Femur (tissue), 1 donor: ENCODE measurements at regions not wholly inside any gene's neighbourhood (a gene's known extent, or its start where the extent isn't known, plus 50 kb on each side); places are given as distances from the start of the nearest gene placed in this dataset.
A peak's percentile ranks its signal among the peaks of the same experiment; 100 is the strongest.

Experiments
- DNase-seq: peaks from one replicate; pipeline ENCODE4 v3.0.0-alpha.2; 2017

DNA sequence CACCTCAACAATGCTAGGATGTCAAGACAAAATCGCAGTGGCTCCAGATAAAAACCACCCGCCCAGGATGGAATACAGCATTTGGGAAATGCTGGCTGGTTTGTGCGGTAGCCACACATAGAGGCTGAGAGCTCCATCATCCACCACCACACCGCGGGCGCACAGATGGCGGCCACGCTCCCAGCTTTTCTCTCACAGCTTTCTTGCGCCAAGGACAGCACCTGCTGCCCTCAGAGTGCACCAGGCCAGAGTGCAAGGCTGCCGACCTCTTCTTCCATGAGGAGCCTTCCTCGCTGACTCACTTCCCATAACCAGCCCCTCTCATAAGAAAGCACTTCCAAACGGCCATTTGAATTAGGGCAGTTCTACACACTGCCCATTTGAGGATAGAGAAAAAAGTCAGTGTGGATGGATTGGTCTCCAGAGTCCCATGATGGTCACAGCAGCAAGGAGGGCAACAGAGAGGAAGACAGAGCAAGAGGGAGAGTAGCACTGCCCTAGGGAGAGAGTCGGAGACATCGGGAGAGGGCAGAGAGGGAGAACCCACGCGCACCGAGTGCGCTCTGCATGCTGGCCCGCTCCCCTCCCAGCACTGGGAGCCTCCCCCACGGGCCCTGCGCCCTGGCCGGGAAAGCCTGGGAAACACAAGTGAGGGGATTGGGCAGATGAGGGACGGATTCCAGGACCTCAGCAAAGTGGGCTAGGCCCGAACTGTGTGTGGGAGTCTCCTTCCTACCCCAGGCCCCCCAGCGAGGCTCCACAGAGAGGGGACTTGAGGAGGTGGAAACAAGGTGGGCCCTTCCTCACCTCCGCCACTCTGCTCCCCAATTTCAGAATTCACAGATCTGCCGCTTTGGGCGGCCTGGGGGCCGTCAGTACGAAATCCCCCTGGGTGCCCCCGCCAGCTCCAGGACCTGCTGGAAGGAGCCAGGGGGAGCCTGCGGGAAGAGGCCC lies 156.9 kb downstream of the USP12 start:
- DNase-seq, result no peak

GRCh38 chr13:27012482-27013197 lies 159.0 kb downstream of the USP12 start:
- DNase-seq, result no peak

- no peak for DNase-seq
Observed at GRCh38 chr13:27011661-27012060, 159.9 kb downstream of the USP12 start.

DNA sequence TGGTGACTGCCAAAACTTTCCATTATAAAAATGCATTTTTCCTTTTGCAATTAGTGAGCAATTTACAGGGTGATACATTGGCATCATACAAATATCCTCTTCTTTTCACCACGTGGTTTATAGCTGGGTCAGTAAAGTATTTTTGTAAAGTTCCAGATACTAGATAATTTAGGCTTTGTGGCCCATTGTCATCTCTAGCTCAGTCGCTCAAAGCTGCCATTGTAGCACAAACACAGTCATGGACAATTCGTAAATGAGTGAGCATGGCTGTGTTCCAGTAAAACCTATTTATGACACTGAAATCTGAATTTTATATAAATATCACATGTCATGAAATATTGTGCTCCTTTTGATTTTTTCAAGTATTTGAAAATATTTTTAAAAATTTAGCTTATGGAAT lies 162.9 kb downstream of the USP12 start:
- no peak for DNase-seq

GRCh38 chr13:27007166-27007565 lies 164.4 kb downstream of the USP12 start:
- DNase-seq, result peak; percentile 59

DNA sequence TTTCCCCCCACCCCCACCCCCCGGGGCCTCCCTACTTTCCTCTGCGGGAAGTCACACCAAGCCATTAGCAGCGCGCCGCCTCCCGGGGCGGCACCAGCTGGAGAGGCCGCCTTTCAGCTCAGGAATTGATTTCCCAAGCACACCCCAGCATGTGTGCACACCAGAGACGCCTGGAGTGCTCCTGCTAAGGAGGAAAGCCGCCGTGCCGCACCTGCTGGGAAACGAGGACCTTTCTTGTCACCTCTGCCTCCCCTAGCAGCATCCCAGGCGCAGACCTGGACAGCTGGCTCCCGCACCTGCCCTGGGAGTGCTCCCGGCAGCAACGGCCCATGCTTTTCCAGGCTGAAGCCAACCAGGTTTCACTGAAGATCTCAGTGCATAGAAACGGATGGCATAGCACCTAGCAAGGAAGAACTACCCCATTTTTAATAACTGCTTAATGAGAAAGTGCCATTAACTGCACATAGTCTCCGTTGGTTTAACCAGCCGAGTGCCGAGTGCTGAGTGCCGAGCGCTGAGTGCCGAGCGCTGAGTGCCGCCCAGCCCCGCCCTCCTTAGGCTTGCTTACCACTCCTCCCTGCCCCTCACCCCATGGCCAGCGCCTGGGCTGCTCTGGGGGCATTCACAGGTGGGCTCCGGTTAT lies 165.0 kb downstream of the USP12 start:
- peak; percentile 39 for DNase-seq

DNA sequence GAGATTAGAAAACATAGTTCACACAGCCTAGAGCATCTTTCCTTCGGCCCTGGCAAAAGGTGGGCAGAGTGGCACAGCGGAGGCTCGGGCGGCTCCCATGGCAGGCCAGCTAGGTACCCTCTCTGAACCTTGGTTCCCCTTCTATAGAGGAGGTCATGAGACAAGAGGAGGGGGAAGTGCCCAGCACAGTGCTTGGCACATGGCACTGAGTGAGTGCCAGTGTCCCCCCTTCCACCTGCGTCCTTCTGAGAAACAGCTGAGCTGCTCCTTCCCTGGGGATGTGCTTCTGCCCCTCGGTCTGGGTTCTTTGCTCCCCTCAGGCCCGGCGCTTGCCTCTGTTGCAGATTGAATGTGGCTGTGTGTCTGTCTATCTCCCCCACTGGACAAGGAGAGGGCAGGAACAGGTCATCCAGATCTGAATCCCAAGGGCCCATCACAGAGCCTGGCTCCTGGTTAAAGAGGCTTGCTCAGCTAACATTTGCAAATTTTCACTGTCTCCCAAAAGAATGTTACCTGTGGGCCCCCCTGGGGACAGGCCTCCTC lies 165.6 kb downstream of the USP12 start:
- no peak for DNase-seq

- peak; percentile 41 for DNase-seq
Observed at GRCh38 chr13:27005556-27005955, 166.1 kb downstream of the USP12 start.

GRCh38 chr13:27004866-27005265 lies 166.7 kb downstream of the USP12 start:
- no peak for DNase-seq

GRCh38 chr13:27004326-27004725 lies 167.3 kb downstream of the USP12 start:
- DNase-seq, result no peak

GRCh38 chr13:27001705-27002104 lies 169.9 kb downstream of the USP12 start:
- DNase-seq, result no peak

DNA sequence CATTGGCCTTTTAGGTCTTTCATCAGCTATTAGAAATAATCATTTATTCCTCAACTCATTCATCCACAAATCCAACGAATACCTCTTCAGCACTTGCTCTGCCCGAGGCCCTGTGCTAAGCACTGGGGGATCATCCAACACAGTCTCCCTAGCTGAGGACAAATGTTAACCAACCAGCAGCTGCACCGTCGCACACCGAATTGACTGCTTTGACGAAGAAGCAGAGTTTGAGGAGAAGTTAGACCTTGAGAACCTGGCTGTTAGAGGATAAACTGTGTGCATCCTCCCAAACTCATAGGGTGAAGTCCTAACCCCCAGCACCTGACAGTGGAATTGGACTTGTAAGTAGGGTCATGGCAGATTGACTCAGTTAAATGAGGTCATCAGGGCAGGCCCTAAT lies 170.9 kb downstream of the USP12 start:
- DNase-seq, result no peak

DNA sequence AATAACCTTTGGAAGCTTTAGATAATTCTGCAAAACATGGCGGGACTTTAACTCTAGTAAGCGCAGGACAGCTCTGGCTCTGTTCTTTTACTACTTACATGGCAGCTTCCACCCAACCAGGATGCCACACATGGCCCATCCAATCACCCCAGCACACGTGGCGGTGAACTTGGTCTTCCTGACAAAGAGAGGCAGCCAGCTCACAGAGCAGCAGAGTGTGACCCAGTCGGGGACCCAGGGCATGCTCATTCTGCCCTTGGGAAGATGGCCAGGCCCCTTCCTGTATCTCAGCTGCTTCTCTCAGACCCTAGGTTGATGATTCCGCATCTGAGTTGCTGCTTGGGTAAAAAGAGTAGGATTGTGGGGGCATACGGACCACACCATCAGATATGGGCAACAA lies 172.1 kb downstream of the USP12 start:
- no peak for DNase-seq

DNA sequence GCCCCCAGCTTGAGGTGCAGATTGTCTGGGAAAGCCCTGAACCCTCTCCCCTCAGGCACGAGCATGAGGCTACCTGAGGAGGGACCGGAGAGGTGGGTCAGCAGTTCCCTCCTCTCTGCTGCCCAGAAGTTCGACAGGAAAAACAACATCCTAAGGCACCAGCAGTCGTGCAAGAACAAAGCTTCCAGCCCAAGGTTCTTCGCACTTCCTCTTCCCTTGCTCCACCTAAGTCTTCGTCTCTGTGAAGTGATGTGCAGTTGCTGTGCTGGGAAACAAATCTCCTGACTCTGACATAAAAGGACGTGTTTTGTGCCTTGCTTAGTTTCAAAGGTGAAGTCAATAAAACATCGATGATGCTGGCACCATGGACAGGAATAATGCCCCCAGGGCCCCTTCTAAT lies 173.3 kb downstream of the USP12 start:
- no peak for DNase-seq

DNA sequence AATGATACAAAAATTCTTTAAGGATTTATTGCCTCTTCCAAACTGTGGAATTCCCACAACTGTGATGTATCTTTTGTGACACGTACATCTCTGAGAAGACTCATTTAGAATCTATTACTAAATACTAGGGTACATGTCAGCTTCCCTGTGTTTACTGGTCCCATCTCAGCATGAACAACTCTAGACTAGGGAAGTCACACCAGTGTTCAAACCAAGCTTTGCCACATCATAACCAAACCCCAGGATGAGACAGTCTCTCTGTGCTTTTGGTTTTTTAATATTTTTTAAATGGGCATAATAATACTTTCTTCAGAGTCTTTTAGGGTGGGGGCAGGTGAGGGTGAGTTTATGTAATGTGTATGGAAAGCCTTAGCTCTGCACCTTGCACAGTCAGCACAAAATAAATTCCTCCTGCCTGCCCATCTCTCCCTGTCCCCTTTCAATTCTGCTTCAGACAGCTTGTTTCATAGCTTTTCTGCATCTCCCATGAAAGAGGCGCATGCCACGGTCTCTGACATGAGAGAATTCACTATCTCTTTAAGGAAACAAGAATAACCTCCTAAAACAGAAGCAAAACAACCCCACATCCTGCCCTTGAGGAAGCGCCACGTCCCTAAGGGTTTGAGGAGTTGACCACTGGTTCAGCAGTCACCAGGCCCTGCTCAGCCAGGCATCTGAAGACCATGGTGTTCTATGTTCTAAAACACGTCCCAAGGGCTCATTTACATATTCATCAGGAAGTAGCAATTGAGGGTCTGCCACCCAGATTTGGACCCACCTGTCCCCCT lies 174.5 kb downstream of the USP12 start:
- peak; percentile 40 for DNase-seq

GRCh38 chr13:26995159-26995558 lies 176.5 kb downstream of the USP12 start:
- no peak for DNase-seq

- DNase-seq, result no peak
Observed at GRCh38 chr13:26993780-26994179, 177.8 kb downstream of the USP12 start.

GRCh38 chr13:26992951-26993719 lies 178.5 kb downstream of the USP12 start:
- DNase-seq, result peak; percentile 41

DNA sequence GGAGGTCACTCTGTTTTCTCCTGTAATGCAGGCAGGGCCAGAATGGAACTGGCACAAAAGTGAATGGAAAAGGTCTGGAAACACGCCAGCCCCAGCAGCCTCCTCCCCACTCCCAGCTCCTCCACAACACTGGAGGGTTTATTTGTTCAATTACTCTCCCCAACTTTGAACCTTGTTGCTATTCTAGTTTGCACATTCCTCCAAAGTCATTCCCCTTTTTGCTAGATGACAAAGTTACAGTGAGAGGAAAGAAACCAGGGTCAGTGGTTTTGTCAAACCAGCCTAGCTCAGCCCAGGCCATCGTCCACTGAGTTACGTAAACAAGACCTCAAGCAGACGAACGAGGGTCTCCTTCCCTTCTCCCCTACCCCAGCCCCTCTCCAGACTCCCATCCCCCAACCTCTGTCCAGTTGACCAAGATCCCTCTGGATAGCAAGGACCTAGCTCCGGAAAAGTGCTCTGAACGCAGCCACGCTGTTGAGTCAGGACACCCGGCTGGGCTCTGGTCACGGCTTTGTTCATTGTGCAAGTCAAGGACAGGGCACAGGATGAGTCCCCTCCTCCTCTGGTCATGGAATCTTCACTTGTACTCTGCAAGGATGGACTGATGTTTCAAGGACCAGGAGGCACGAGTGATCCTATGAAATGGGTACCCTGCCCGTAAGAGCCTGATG lies 180.0 kb downstream of the USP12 start:
- peak; percentile 37 for DNase-seq

GRCh38 chr13:26989957-26990713 lies 181.5 kb downstream of the USP12 start:
- no peak for DNase-seq
